Thyroid gland (tissue), 4 donors: ENCODE measurements at regions not wholly inside any gene's neighbourhood (a gene's known extent, or its start where the extent isn't known, plus 50 kb on each side); places are given as distances from the start of the nearest gene placed in this dataset.

Source experiments
- DNase-seq, 2 donors: peaks; one replicate each; pipeline ENCODE4 v3.0.0-alpha.2; 2019
- H3K27ac ChIP-seq, 3 donors: fragments of 200-600 bp; sonication (generic); 1 replicate in 2 of 3; 2 replicates in 1 of 3; pipeline ENCODE4 v1.5.1; 2016 to 2019; ENCODE audit warnings: mild to moderate bottlenecking in 1 of 3, moderate library complexity in 1 of 3
- H3K27me3 ChIP-seq: fragments of 200-600 bp; sonication (generic); one replicate; pipeline ENCODE4 v1.5.1; 2019
- H3K36me3 ChIP-seq, 2 donors: fragments of 200-600 bp; sonication (generic); one replicate each; pipeline ENCODE4 v1.5.1; 2016 to 2019
- H3K4me1 ChIP-seq, 2 donors: fragments of 200-600 bp; sonication (generic); one replicate each; pipeline ENCODE4 v1.5.1; 2017 to 2019
- H3K4me3 ChIP-seq, 3 donors: fragments of 200-600 bp; sonication (generic); replicated peaks in 1 of 3; 1 replicate in 2 of 3; 2 replicates in 1 of 3; pipeline ENCODE4 v1.5.1; 2016; ENCODE audit warnings: mild to moderate bottlenecking in 1 of 3
- H3K9me3 ChIP-seq: fragments of 200-600 bp; sonication (generic); one replicate; pipeline ENCODE4 v1.5.1; 2017
- CTCF ChIP-seq, 6 experiments: fragments of 200-600 bp in 3 of 6; fragments of 450-650 bp in 3 of 6; sonication (generic) in 3 of 6; IDR thresholded peaks; one replicate each; pipeline ENCODE4 v1.5.1; 2016 to 2019; ENCODE audit warnings: antibody characterized with exemption in 6 of 6, mild to moderate bottlenecking in 2 of 6, inconsistent platforms in 1 of 6, moderate library complexity in 1 of 6
- POLR2A ChIP-seq, 2 donors: fragments of 450-650 bp; IDR thresholded peaks; one replicate each; pipeline ENCODE4 v1.6.1; 2017; ENCODE audit warnings: antibody characterized with exemption in 2 of 2, mild to moderate bottlenecking in 2 of 2, moderate library complexity in 1 of 2
- WGBS, 2 donors: methylation state at CpG; one replicate each; pipeline ENCODE4 v1.1.5; 2017; 5-methylcytosine and 5-hydroxymethylcytosine counted together
- intact Hi-C: fragments of 100-400 bp; cut with DNase I; formaldehyde crosslinking; loops from one replicate; pipeline ENCODE4 v1.15.1; 2023

GRCh38 chr6:140644017-140644416, 1269.6 kb upstream of the CITED2 start:
- TF ChIP-seq POLR2A (IDR thresholded peaks at IDR 0.05) (no peak), CTCF (IDR thresholded peaks at IDR 0.05) (no peak)
- whole genome bisulfite sequencing, 2 donors, result 88 to 100% methylated on average over 1 to 2 of the region's 2 CpGs
- Histone ChIP-seq H3K27me3 (no peaks in the 10 kb centered on the region), H3K27ac (no peak overlapping the region), H3K4me1 (no peaks in the 10 kb centered on the region), H3K36me3 (no peaks in the 10 kb centered on the region), H3K9me3 (no peaks in the 10 kb centered on the region), H3K4me3 (no peak overlapping the region)
- intact Hi-C loops, result no loop called here
- DNase-seq, result no peak

- Histone ChIP-seq H3K27ac (no peak overlapping the region), H3K36me3 (no peaks in the 10 kb centered on the region), H3K27me3 (no peaks in the 10 kb centered on the region), H3K4me1 (no peaks in the 10 kb centered on the region), H3K4me3 (no peak overlapping the region), H3K9me3 (no peaks in the 10 kb centered on the region)
- no peak for TF ChIP-seq CTCF (IDR thresholded peaks at IDR 0.05)
- no peak for TF ChIP-seq POLR2A (IDR thresholded peaks at IDR 0.05)
- intact Hi-C loops, result no loop called here
- no peak for DNase-seq
Observed at GRCh38 chr6:140641412-140641811, 1267.0 kb upstream of the CITED2 start.

- Histone ChIP-seq H3K4me3 (no peak overlapping the region), H3K27ac (no peak overlapping the region), H3K4me1 (no peaks in the 10 kb centered on the region), H3K9me3 (no peaks in the 10 kb centered on the region), H3K27me3 (no peaks in the 10 kb centered on the region), H3K36me3 (no peaks in the 10 kb centered on the region)
- intact Hi-C loops, result no loop called here
- no peak for TF ChIP-seq CTCF (IDR thresholded peaks at IDR 0.05)
- no peak for TF ChIP-seq POLR2A (IDR thresholded peaks at IDR 0.05)
- WGBS, 2 donors, result 40 to 59% methylated on average over 2 of the region's 2 CpGs
- DNase-seq, result no peak
Observed at GRCh38 chr6:140636908-140637402, 1262.5 kb upstream of the CITED2 start.

- no peaks in the 10 kb centered on the region for H3K36me3 ChIP-seq
- no peaks in the 10 kb centered on the region for H3K27me3 ChIP-seq
- DNase-seq, result no peak
- 65 to 75% methylated on average over 11 of the region's 11 CpGs for WGBS, 2 donors
- H3K27ac ChIP-seq, result no peak overlapping the region
- H3K4me1 ChIP-seq, result no peaks in the 10 kb centered on the region
- no peak overlapping the region for H3K4me3 ChIP-seq
- TF ChIP-seq CTCF (IDR thresholded peaks at IDR 0.05) (no peak), POLR2A (IDR thresholded peaks at IDR 0.05) (no peak)
- H3K9me3 ChIP-seq, result no peaks in the 10 kb centered on the region
- intact Hi-C loops, result no loop called here
Observed at GRCh38 chr6:140636271-140636907, 1261.9 kb upstream of the CITED2 start.

GRCh38 chr6:140627002-140627401, 1252.6 kb upstream of the CITED2 start:
- H3K4me3 ChIP-seq, result no peak overlapping the region
- no peaks in the 10 kb centered on the region for H3K9me3 ChIP-seq
- 93 to 100% methylated on average over 1 of the region's 1 CpG for WGBS, 2 donors
- intact Hi-C loops, result no loop called here
- TF ChIP-seq CTCF (IDR thresholded peaks at IDR 0.05), result no peak
- no peak for TF ChIP-seq POLR2A (IDR thresholded peaks at IDR 0.05)
- no peaks in the 10 kb centered on the region for H3K27me3 ChIP-seq
- no peak overlapping the region for H3K27ac ChIP-seq
- H3K36me3 ChIP-seq, result no peaks in the 10 kb centered on the region
- H3K4me1 ChIP-seq, result no peaks in the 10 kb centered on the region
- DNase-seq, result no peak
